Prostate gland (tissue), 2 donors: ENCODE measurements at regions not wholly inside any gene's neighbourhood (a gene's known extent, or its start where the extent isn't known, plus 50 kb on each side); places are given as distances from the start of the nearest gene placed in this dataset.

Experiments used
- DNase-seq: peaks from one replicate; pipeline ENCODE4 v3.0.0-alpha.2; 2019; ENCODE audit warnings: low spot score
- H3K27ac ChIP-seq, 2 donors: fragments of 200-600 bp; sonication (generic); 2 replicates each; pipeline ENCODE4 v1.5.1; 2017 to 2019
- H3K27me3 ChIP-seq: fragments of 200-600 bp; sonication (generic); replicated peaks from 2 replicates; pipeline ENCODE4 v1.5.1; 2019; ENCODE audit not compliant: insufficient read depth
- H3K36me3 ChIP-seq, 2 donors: fragments of 200-600 bp; sonication (generic); 1 replicate in 1 of 2; 2 replicates in 1 of 2; pipeline versions ENCODE4 v1.5.1 to v1.8.1; 2017 to 2019
- H3K4me1 ChIP-seq: fragments of 200-600 bp; sonication (generic); replicated peaks from 2 replicates; pipeline ENCODE4 v1.5.1; 2019
- H3K4me3 ChIP-seq, 2 donors: fragments of 200-600 bp; sonication (generic); 2 replicates each; pipeline ENCODE4 v1.5.1; 2017 to 2019
- H3K9me3 ChIP-seq: fragments of 200-600 bp; sonication (generic); 2 replicates; pipeline ENCODE4 v1.5.1; 2017
- CTCF ChIP-seq, 4 experiments: fragments of 200-600 bp in 2 of 4; fragments of 450-650 bp in 2 of 4; sonication (generic) in 2 of 4; IDR thresholded peaks; 1 replicate in 3 of 4; 2 replicates in 1 of 4; pipeline ENCODE4 v1.5.1; 2016 to 2019; ENCODE audit warnings: antibody characterized with exemption in 4 of 4, mild to moderate bottlenecking in 2 of 4, moderate library complexity in 2 of 4
- POLR2A ChIP-seq: fragments of 450-650 bp; IDR thresholded peaks from one replicate; pipeline ENCODE4 v1.6.1; 2016; ENCODE audit warnings: antibody characterized with exemption, mild to moderate bottlenecking
- POLR2AphosphoS5 ChIP-seq: sonication (generic); formaldehyde crosslinking; IDR thresholded peaks from one replicate; pipeline ENCODE4 v1.6.1; 2017; ENCODE audit warnings: antibody characterized with exemption
- WGBS: methylation state at CpG from one replicate; pipeline ENCODE4 v1.1.5; 2018; 5-methylcytosine and 5-hydroxymethylcytosine counted together
- intact Hi-C: fragments of 100-400 bp; cut with DNase I; formaldehyde crosslinking; loops from one replicate; pipeline ENCODE4 v1.14.2; 2022

- DNase-seq, result no peak
- H3K27me3 ChIP-seq, result no peaks in the 10 kb centered on the region
- H3K4me3 ChIP-seq, result no peak overlapping the region
- intact Hi-C loops, result no loop called here
- TF ChIP-seq CTCF (IDR thresholded peaks at IDR 0.05) (no peak), POLR2AphosphoS5 (no peak), POLR2A (no peak)
- no peaks in the 10 kb centered on the region for H3K9me3 ChIP-seq
- 0% methylated on average over 1 of the region's 1 CpG for WGBS
- H3K27ac ChIP-seq, result no peak overlapping the region
- H3K4me1 ChIP-seq, result no peaks in the 10 kb centered on the region
- H3K36me3 ChIP-seq, result no peaks in the 10 kb centered on the region
Measured at GRCh38 chr1:101546885-101547284, 310.1 kb downstream of the S1PR1 start.

- H3K36me3 ChIP-seq, result no peaks in the 10 kb centered on the region
- no peak for TF ChIP-seq CTCF (IDR thresholded peaks at IDR 0.05)
- TF ChIP-seq POLR2AphosphoS5, result no peak
- no peak for TF ChIP-seq POLR2A
- H3K27me3 ChIP-seq, result no peaks in the 10 kb centered on the region
- intact Hi-C loops, result no loop called here
- 39% methylated on average over 3 of the region's 3 CpGs for WGBS
- no peaks in the 10 kb centered on the region for H3K4me1 ChIP-seq
- no peak overlapping the region for H3K27ac ChIP-seq
- no peak for DNase-seq
- no peaks in the 10 kb centered on the region for H3K9me3 ChIP-seq
- no peak overlapping the region for H3K4me3 ChIP-seq
Measured at GRCh38 chr1:101547357-101547756, 310.5 kb downstream of the S1PR1 start.

GRCh38 chr1:101548376-101548775 is 311.6 kb downstream of the S1PR1 start:
- intact Hi-C loops, result no loop called here
- no peaks in the 10 kb centered on the region for H3K36me3 ChIP-seq
- H3K9me3 ChIP-seq, result no peaks in the 10 kb centered on the region
- H3K27me3 ChIP-seq, result no peaks in the 10 kb centered on the region
- no peak for DNase-seq
- H3K4me3 ChIP-seq, result no peak overlapping the region
- H3K27ac ChIP-seq, result no peak overlapping the region
- TF ChIP-seq POLR2AphosphoS5, result no peak
- TF ChIP-seq POLR2A, result no peak
- no peak for TF ChIP-seq CTCF (IDR thresholded peaks at IDR 0.05)
- no peaks in the 10 kb centered on the region for H3K4me1 ChIP-seq

GRCh38 chr1:101550581-101550980 is 313.8 kb downstream of the S1PR1 start:
- H3K27ac ChIP-seq, result no peak overlapping the region
- no peak overlapping the region for H3K4me3 ChIP-seq
- TF ChIP-seq POLR2AphosphoS5 (no peak), POLR2A (no peak), CTCF (IDR thresholded peaks at IDR 0.05) (no peak)
- no peaks in the 10 kb centered on the region for H3K9me3 ChIP-seq
- no peak for DNase-seq
- WGBS, result 51% methylated on average over 1 of the region's 1 CpG
- H3K4me1 ChIP-seq, result no peaks in the 10 kb centered on the region
- intact Hi-C loops, result no loop called here
- no peaks in the 10 kb centered on the region for H3K27me3 ChIP-seq
- no peaks in the 10 kb centered on the region for H3K36me3 ChIP-seq

GRCh38 chr1:101566883-101567538 is 330.2 kb downstream of the S1PR1 start:
- TF ChIP-seq POLR2AphosphoS5 (no peak), POLR2A (no peak), CTCF (IDR thresholded peaks at IDR 0.05) (no peak)
- intact Hi-C loops, result no loop called here
- no peak overlapping the region for H3K4me3 ChIP-seq
- no peaks in the 10 kb centered on the region for H3K4me1 ChIP-seq
- WGBS, result 86% methylated on average over 1 of the region's 1 CpG
- H3K27me3 ChIP-seq, result no peaks in the 10 kb centered on the region
- no peaks in the 10 kb centered on the region for H3K9me3 ChIP-seq
- no peak overlapping the region for H3K27ac ChIP-seq
- H3K36me3 ChIP-seq, result no peaks in the 10 kb centered on the region
- DNase-seq, result no peak
